PC-9 (cell line): ENCODE measurements at regions not wholly inside any gene's neighbourhood (a gene's known extent, or its start where the extent isn't known, plus 50 kb on each side); places are given as distances from the start of the nearest gene placed in this dataset.

Experiments
- BruUV-seq: library from RNA; stranded (reverse); fragments of 400-500 nt; replicated peaks from 2 replicates; lab custom pipeline; 2021; lab: Mats Ljungman, UMichigan
- CTCF ChIA-PET: fragments of 300-600 bp; sonication (Branson Sonifier 250); formaldehyde crosslinking; loops from one replicate; lab custom pipeline; 2022; ENCODE audit warnings: antibody characterized with exemption; lab: Charles Lee
- POLR2A ChIA-PET: fragments of 300-600 bp; sonication (Branson Sonifier 250); formaldehyde crosslinking; loops from one replicate; lab custom pipeline; 2022; ENCODE audit warnings: antibody characterized with exemption; ENCODE audit not compliant: unreplicated experiment; lab: Charles Lee
- DNase-seq, 2 experiments: peaks; one replicate each; pipeline versions ENCODE4 v3.0.0 to v3.0.0-alpha.2; 2015 to 2022; ENCODE audit warnings: mixed read lengths in 1 of 2
- H2AFZ ChIP-seq: fragments of 200-600 bp; sonication (generic); 2 replicates; pipeline ENCODE4 v1.8.1; 2017; ENCODE audit warnings: antibody characterized with exemption
- H3F3A ChIP-seq: fragments of 200-600 bp; sonication (generic); 2 replicates; pipeline ENCODE4 v1.8.1; 2017; ENCODE audit warnings: antibody characterized with exemption, mild to moderate bottlenecking, low read depth; ENCODE audit not compliant: insufficient read depth
- H3K27ac ChIP-seq: fragments of 200-600 bp; sonication (generic); 2 replicates; pipeline ENCODE4 v1.6.1; 2016; ENCODE audit warnings: mixed run types
- H3K27me3 ChIP-seq: fragments of 200-600 bp; sonication (generic); 2 replicates; pipeline ENCODE4 v1.6.1; 2016; ENCODE audit warnings: low read depth, mixed run types; ENCODE audit not compliant: insufficient read depth
- H3K36me3 ChIP-seq: fragments of 200-600 bp; sonication (generic); 2 replicates; pipeline ENCODE4 v1.6.1; 2016; ENCODE audit warnings: low read depth, mixed run types
- H3K4me1 ChIP-seq: fragments of 200-600 bp; sonication (generic); replicated peaks from 2 replicates; pipeline ENCODE4 v1.6.1; 2016; ENCODE audit warnings: mixed run types; ENCODE audit not compliant: insufficient read depth
- H3K4me2 ChIP-seq: fragments of 200-600 bp; sonication (generic); 2 replicates; pipeline ENCODE4 v1.6.1; 2017; ENCODE audit warnings: mixed run types
- H3K4me3 ChIP-seq: fragments of 200-600 bp; sonication (generic); 2 replicates; pipeline ENCODE4 v1.6.1; 2016; ENCODE audit warnings: mixed run types
- H3K79me2 ChIP-seq: fragments of 200-600 bp; sonication (generic); 2 replicates; pipeline ENCODE4 v1.6.1; 2017; ENCODE audit warnings: low read depth, mixed run types
- H3K9me2 ChIP-seq: fragments of 200-600 bp; sonication (generic); 2 replicates; pipeline ENCODE4 v1.8.1; 2017; ENCODE audit warnings: mild to moderate bottlenecking; ENCODE audit not compliant: insufficient read depth
- H3K9me3 ChIP-seq: fragments of 200-600 bp; sonication (generic); 2 replicates; pipeline ENCODE4 v1.8.1; 2016; ENCODE audit warnings: low read depth; ENCODE audit not compliant: insufficient read depth
- H4K20me1 ChIP-seq: fragments of 200-600 bp; sonication (generic); 2 replicates; pipeline ENCODE4 v1.8.1; 2017; ENCODE audit not compliant: insufficient read depth
- CTCF ChIP-seq: fragments of 200-600 bp; sonication (generic); conservative IDR thresholded peaks from 2 replicates; pipeline ENCODE4 v1.6.1; 2017; ENCODE audit warnings: mixed run types, antibody characterized with exemption, mild to moderate bottlenecking, moderate library complexity
- EZH2 ChIP-seq: fragments of 200-600 bp; sonication (generic); IDR thresholded peaks from 2 replicates; pipeline ENCODE4 v1.8.0; 2017; ENCODE audit warnings: antibody characterized with exemption, low read depth
- intact Hi-C: fragments of 100-400 bp; cut with micrococcal nuclease; formaldehyde crosslinking; loops from one replicate; pipeline ENCODE4 v1.10.0; 2022; ENCODE audit not compliant: unreplicated experiment

- Histone ChIP-seq H2AFZ (no peak overlapping the region), H3K4me1 (no peaks in the 10 kb centered on the region), H4K20me1 (no peaks in the 10 kb centered on the region), H3K79me2 (no peaks in the 10 kb centered on the region), H3K27me3 (peaks cover 48% of the 10 kb centered on the region), H3K27ac (no peak overlapping the region), H3K4me3 (no peak overlapping the region), H3F3A (no peaks in the 10 kb centered on the region), H3K9me3 (no peaks in the 10 kb centered on the region), H3K36me3 (no peaks in the 10 kb centered on the region), H3K9me2 (no peaks in the 10 kb centered on the region), H3K4me2 (no peak overlapping the region)
- BruUV-seq, result no TSS peak
- CTCF ChIA-PET, result no interaction called here
- intact Hi-C loops, result no loop called here
- no peak for DNase-seq
- POLR2A ChIA-PET, result no interaction called here
- TF ChIP-seq CTCF (no peak), EZH2 (no peak)
These were observed 109.1 kb downstream of the MYCN start for GRCh38 chr2:16049406-16049805.

- Histone ChIP-seq H3K4me2 (no peak overlapping the region), H3K4me3 (no peak overlapping the region), H3K27me3 (peaks cover 42% of the 10 kb centered on the region), H3K4me1 (no peaks in the 10 kb centered on the region), H3K9me3 (no peaks in the 10 kb centered on the region), H4K20me1 (no peaks in the 10 kb centered on the region), H2AFZ (no peak overlapping the region), H3K27ac (no peak overlapping the region), H3K36me3 (no peaks in the 10 kb centered on the region), H3K9me2 (no peaks in the 10 kb centered on the region), H3K79me2 (no peaks in the 10 kb centered on the region), H3F3A (no peaks in the 10 kb centered on the region)
- no peak for TF ChIP-seq EZH2
- no peak for TF ChIP-seq CTCF
- intact Hi-C loops, result no loop called here
- CTCF ChIA-PET, result no interaction called here
- no TSS peak for BruUV-seq
- POLR2A ChIA-PET, result no interaction called here
- DNase-seq, result no peak
These were observed 108.1 kb downstream of the MYCN start for GRCh38 chr2:16048466-16048865.

GRCh38 chr2:16047701-16048100 lies 107.4 kb downstream of the MYCN start:
- DNase-seq, result no peak
- ChIA-PET CTCF (no interaction called here), POLR2A (no interaction called here)
- no peak overlapping the region for H3K4me2 ChIP-seq
- no peak overlapping the region for H3K27ac ChIP-seq
- H3K9me2 ChIP-seq, result no peaks in the 10 kb centered on the region
- H3K4me1 ChIP-seq, result no peaks in the 10 kb centered on the region
- peaks cover 39% of the 10 kb centered on the region for H3K27me3 ChIP-seq
- intact Hi-C loops, result no loop called here
- TF ChIP-seq CTCF (no peak), EZH2 (no peak)
- no peaks in the 10 kb centered on the region for H4K20me1 ChIP-seq
- no peaks in the 10 kb centered on the region for H3K79me2 ChIP-seq
- BruUV-seq, result no TSS peak
- H3K4me3 ChIP-seq, result no peak overlapping the region
- no peaks in the 10 kb centered on the region for H3K36me3 ChIP-seq
- no peaks in the 10 kb centered on the region for H3K9me3 ChIP-seq
- no peak overlapping the region for H2AFZ ChIP-seq
- no peaks in the 10 kb centered on the region for H3F3A ChIP-seq
